ENCODE measurements at regions not wholly inside any gene's neighbourhood (a gene's known extent, or its start where the extent isn't known, plus 50 kb on each side); places are given as distances from the start of the nearest gene placed in this dataset.

DNA sequence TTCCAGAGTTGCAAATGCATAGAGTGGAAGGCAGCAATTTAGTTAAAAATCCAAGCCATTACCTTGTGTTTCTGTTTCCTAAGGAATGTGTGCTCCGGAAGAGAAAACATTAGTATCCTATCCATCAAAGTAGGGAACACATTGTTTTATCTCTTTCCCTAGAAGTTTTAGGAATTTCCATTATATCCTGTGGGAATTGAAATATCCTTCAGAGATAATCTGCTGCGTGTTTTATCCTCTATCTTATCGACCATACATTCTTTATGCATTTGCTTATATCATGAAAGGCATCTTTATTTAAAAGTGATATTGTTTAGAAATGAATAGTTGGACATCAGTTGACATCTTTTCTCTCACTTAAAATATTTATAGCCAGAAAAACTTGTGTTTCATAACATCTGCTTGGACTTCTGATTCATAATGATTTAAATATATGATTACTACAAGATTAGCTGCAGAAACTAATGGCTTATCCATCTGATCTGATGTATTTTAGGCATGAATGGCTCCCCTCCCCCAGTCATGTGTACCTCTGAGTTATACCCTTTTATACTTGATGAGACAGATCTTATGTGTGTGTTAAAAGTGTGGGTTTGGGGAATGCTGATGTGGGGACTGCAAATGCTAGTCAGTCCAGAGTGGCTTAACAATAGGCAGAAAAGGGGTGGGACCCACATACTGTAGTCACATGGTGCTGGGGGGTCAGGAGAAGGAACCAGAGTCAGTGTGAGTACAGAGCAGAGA, 136.2 kb upstream of the ARHGAP28 start:
- TF ChIP-seq CTCF (IDR thresholded peaks at IDR 0.05 in 4 of 5, conservative IDR thresholded peaks at IDR 0.05 in 1 of 5) = no peak
- TF ChIP-seq POLR2A (IDR thresholded peaks at IDR 0.05) = no peak

All from gastrocnemius medialis (tissue), 4 donors.